ENCODE measurements at regions not wholly inside any gene's neighbourhood (a gene's known extent, or its start where the extent isn't known, plus 50 kb on each side); places are given as distances from the start of the nearest gene placed in this dataset.

GRCh38 chr4:137647375-137647774 lies 115.1 kb upstream of the PCDH18 start:
- TF ChIP-seq CTCF (IDR thresholded peaks at IDR 0.05; ENCODE audit: borderline replicate concordance, extremely low read depth, insufficient read depth), result no peak
- DNase-seq (no peak), FAIRE-seq (no peak)
- no peaks in the 10 kb centered on the region for H3K27me3 ChIP-seq (ENCODE audit: control insufficient read depth, insufficient read depth, low read length)
- H3K9me3 ChIP-seq (ENCODE audit: control insufficient read depth in 2 of 3, insufficient read depth in 1 of 3, low read length in 3 of 3), result no peaks in the 10 kb centered on the region
- H3K9ac ChIP-seq (ENCODE audit: low read length in 3 of 3), result no peak overlapping the region
- H3K4me1 ChIP-seq (ENCODE audit: control insufficient read depth in 2 of 3, insufficient read depth in 2 of 3, low read depth in 1 of 3, low read length in 3 of 3), result no peaks in the 10 kb centered on the region
- intact Hi-C loops (cut with DNase I), result no loop called here
- H3K27ac ChIP-seq (ENCODE audit: low read depth in 2 of 2, low read length in 2 of 2), result no peak overlapping the region
- H3K36me3 ChIP-seq (ENCODE audit: control insufficient read depth in 2 of 3, insufficient read depth in 3 of 3, low read length in 3 of 3), result no peaks in the 10 kb centered on the region
- H3K4me3 ChIP-seq (ENCODE audit: low read length in 3 of 3), result no peak overlapping the region

GRCh38 chr4:137644201-137644600 lies 111.9 kb upstream of the PCDH18 start:
- FAIRE-seq (no peak), DNase-seq (no peak)
- Histone ChIP-seq H3K4me1 (ENCODE audit: control insufficient read depth in 2 of 3, insufficient read depth in 2 of 3, low read depth in 1 of 3, low read length in 3 of 3) (no peaks in the 10 kb centered on the region), H3K27ac (ENCODE audit: low read depth in 2 of 2, low read length in 2 of 2) (no peak overlapping the region), H3K9ac (ENCODE audit: low read length in 3 of 3) (no peak overlapping the region), H3K27me3 (ENCODE audit: control insufficient read depth, insufficient read depth, low read length) (no peaks in the 10 kb centered on the region), H3K9me3 (ENCODE audit: control insufficient read depth in 2 of 3, insufficient read depth in 1 of 3, low read length in 3 of 3) (no peaks in the 10 kb centered on the region), H3K36me3 (ENCODE audit: control insufficient read depth in 2 of 3, insufficient read depth in 3 of 3, low read length in 3 of 3) (no peaks in the 10 kb centered on the region), H3K4me3 (ENCODE audit: low read length in 3 of 3) (no peak overlapping the region)
- intact Hi-C loops (cut with DNase I), result no loop called here
- TF ChIP-seq CTCF (IDR thresholded peaks at IDR 0.05; ENCODE audit: borderline replicate concordance, extremely low read depth, insufficient read depth), result no peak

DNA sequence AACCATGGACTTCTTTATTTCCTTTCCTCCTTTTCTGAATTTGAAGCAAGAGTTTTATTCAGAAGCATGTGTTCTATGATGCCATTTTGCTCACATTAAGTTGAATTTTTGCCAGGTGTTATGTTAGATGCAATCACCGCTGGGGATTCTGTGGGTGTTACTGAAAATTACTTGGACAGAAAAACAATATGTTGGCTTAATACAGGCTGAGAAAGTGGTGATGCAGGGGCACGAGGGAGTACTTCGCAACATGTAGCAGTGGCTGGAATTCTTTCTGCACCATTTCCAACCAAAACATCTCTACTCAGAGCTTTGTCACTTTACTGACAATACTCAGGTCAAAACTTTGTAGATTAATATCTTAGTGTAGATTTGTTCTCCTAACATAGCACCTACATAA lies 109.2 kb upstream of the PCDH18 start:
- intact Hi-C loops (cut with DNase I), result no loop called here
- Histone ChIP-seq H3K36me3 (ENCODE audit: control insufficient read depth in 2 of 3, insufficient read depth in 3 of 3, low read length in 3 of 3) (no peaks in the 10 kb centered on the region), H3K9me3 (ENCODE audit: control insufficient read depth in 2 of 3, insufficient read depth in 1 of 3, low read length in 3 of 3) (no peaks in the 10 kb centered on the region), H3K27me3 (ENCODE audit: control insufficient read depth, insufficient read depth, low read length) (no peaks in the 10 kb centered on the region), H3K9ac (ENCODE audit: low read length in 3 of 3) (no peak overlapping the region), H3K4me3 (ENCODE audit: low read length in 3 of 3) (no peak overlapping the region), H3K27ac (ENCODE audit: low read depth in 2 of 2, low read length in 2 of 2) (no peak overlapping the region), H3K4me1 (ENCODE audit: control insufficient read depth in 2 of 3, insufficient read depth in 2 of 3, low read depth in 1 of 3, low read length in 3 of 3) (no peaks in the 10 kb centered on the region)
- TF ChIP-seq CTCF (IDR thresholded peaks at IDR 0.05; ENCODE audit: borderline replicate concordance, extremely low read depth, insufficient read depth), result no peak
- FAIRE-seq (no peak), DNase-seq (no peak)

DNA sequence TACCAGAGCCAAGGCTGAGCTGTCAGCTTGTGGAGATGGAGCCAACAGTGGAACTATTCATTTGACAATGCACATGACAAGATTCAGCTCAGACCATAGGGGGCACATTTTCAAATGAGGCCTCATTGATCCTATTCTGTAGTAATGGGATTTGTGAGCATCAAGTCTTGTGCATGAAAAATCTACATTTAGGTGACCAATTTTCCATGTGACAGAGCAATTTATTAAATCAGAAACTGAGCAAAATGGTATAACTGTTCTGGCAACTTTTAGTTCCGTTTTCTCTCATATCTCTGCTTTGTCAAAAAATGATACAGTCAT lies 108.5 kb upstream of the PCDH18 start:
- no peak for FAIRE-seq
- TF ChIP-seq CTCF (IDR thresholded peaks at IDR 0.05; ENCODE audit: borderline replicate concordance, extremely low read depth, insufficient read depth), result no peak
- Histone ChIP-seq H3K9me3 (ENCODE audit: control insufficient read depth in 2 of 3, insufficient read depth in 1 of 3, low read length in 3 of 3) (no peaks in the 10 kb centered on the region), H3K36me3 (ENCODE audit: control insufficient read depth in 2 of 3, insufficient read depth in 3 of 3, low read length in 3 of 3) (no peaks in the 10 kb centered on the region), H3K27me3 (ENCODE audit: control insufficient read depth, insufficient read depth, low read length) (no peaks in the 10 kb centered on the region), H3K9ac (ENCODE audit: low read length in 3 of 3) (no peak overlapping the region), H3K4me1 (ENCODE audit: control insufficient read depth in 2 of 3, insufficient read depth in 2 of 3, low read depth in 1 of 3, low read length in 3 of 3) (no peaks in the 10 kb centered on the region), H3K27ac (ENCODE audit: low read depth in 2 of 2, low read length in 2 of 2) (no peak overlapping the region), H3K4me3 (ENCODE audit: low read length in 3 of 3) (no peak overlapping the region)
- DNase-seq, result no peak
- intact Hi-C loops (cut with DNase I), result no loop called here

All from kidney (tissue), 13 donors.